ENCODE measurements at regions not wholly inside any gene's neighbourhood (a gene's known extent, or its start where the extent isn't known, plus 50 kb on each side); places are given as distances from the start of the nearest gene placed in this dataset.
"Not testable (repeated sequence)": the region's sequence is repeated elsewhere in the genome, so short reads cannot be mapped to it uniquely, and the experiment has no call there.

- DNase-seq, result no peak
These were observed 743.1 kb upstream of the B3GALT2 start for GRCh38 chr1:193929374-193930033.

DNA sequence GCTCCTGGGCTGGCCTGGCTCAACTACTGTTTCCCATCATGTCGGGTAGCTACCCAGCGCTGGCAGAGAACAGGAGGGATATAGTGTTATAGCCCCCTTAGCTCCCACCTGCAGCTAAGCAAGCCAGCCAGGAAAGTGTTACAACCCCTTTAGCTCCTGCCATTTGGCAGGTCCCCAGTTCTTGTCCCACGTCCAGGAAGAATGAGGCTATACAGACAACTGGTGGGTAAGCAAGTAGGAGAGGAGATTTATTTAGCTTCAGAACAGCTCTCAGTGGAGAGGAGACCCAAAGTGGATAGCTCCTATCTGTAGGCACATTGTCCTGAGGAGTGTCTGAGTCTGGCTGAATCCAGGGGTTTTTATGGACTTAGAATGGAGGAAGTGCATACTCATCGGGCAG lies 741.1 kb upstream of the B3GALT2 start:
- no peak for DNase-seq

GRCh38 chr1:193926956-193927355 lies 740.5 kb upstream of the B3GALT2 start:
- no peak for DNase-seq

- DNase-seq, result no peak
These were observed 733.4 kb upstream of the B3GALT2 start for GRCh38 chr1:193919827-193920226.

DNA sequence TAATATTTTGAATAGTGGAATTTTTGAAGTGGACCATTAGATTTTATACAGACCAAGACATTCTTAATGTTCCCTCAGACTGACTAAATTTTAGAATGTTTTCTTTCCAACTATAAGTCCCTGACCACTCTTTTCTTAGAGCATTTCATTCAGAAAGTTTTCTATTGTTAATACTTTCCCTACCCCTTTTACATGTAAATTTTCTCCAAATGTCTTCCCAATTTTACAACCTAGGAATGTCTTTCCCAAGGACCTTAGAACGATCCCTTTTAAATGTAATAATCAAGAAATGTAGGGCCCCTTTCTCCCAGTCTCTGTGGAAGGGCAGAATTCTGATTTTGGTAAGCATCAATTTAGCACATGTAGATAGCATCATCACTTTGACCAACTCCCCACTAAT lies 730.0 kb upstream of the B3GALT2 start:
- no peak for DNase-seq

DNA sequence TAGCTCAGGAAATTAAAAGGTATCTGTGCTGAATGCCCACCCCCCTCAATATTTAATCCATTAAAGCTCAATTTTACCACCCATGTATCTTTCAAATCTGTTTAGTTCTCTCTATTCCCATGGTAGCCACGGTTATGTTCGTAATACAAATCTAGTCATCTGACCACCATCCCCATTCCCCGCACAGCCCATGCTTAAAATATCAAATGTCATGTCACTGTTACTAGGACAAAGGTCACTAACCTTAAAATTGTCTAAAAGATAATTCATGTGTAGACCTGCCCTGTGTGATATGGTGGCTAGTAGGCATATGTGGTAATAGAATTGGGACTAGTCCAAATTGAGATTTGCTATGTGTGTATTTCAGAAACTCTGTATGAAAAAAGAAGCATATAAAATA lies 728.5 kb upstream of the B3GALT2 start:
- DNase-seq, result no peak

- DNase-seq, result no peak
These were observed 723.1 kb upstream of the B3GALT2 start for GRCh38 chr1:193909406-193910082.

GRCh38 chr1:193905288-193906085 lies 719.1 kb upstream of the B3GALT2 start:
- no peak for DNase-seq

DNA sequence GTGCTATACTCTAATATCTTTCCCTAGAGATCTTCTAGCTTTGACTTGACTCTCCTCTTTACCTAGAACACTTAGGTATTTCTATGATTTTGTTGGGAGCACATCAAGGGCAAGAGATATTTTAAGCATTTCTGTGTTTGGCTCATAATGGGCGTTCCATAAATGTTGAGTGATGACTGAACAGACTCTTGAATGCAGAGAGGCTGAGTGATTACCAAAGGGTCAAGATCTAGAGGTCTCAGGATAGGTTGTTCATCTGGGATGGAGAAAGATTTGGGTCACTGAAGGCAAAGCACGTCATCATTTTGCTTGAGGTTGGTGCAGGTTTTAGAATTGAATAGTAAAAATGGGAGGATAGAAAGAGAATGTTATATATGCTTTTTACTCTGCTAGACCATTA lies 705.4 kb upstream of the B3GALT2 start:
- no peak for DNase-seq

GRCh38 chr1:193890935-193891334 lies 704.5 kb upstream of the B3GALT2 start:
- DNase-seq, result no peak

GRCh38 chr1:193884848-193885558 lies 698.6 kb upstream of the B3GALT2 start:
- DNase-seq, result no peak

- DNase-seq, result not testable (repeated sequence)
These were observed 691.5 kb upstream of the B3GALT2 start for GRCh38 chr1:193877920-193878319.

- DNase-seq, result no peak
These were observed 682.0 kb upstream of the B3GALT2 start for GRCh38 chr1:193868425-193868824.

GRCh38 chr1:193856261-193856660 lies 669.8 kb upstream of the B3GALT2 start:
- no peak for DNase-seq

GRCh38 chr1:193850745-193851144 lies 664.3 kb upstream of the B3GALT2 start:
- DNase-seq, result no peak

DNA sequence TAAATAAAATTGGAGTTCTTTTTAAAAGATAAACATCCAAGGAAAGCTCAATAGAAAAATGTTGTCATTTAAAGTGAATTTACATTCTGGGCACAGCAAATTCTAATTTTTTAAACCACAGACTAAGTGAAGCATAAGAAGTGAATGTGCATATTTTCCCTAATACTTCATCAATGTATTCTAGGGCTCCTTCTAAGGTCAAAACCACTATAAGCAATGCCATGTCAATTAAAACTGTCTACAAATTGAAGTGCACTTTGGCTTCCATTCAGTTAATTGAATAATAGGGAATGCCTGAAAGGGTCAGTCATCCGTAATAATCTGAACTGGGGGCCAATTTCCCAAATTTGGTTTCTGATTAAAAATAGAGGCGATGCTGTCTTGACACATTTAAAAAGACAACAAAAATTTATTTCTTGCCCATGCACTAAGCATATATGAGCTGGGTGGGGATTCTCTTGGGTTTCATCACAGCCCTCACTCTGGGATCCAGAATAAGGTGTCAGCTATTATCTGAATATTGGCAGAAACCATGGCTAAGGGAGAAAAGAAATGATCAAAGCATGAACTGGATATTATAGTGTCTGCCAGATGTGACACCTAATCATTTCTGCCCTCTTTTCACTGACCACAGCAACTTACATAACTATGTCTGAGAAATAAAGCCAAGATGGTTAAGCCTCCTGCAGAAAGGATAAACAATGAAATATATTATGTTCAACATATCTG lies 660.6 kb upstream of the B3GALT2 start:
- no peak for DNase-seq

GRCh38 chr1:193846411-193846810 lies 660.0 kb upstream of the B3GALT2 start:
- no peak for DNase-seq

GRCh38 chr1:193841857-193842256 lies 655.4 kb upstream of the B3GALT2 start:
- DNase-seq, result no peak

DNA sequence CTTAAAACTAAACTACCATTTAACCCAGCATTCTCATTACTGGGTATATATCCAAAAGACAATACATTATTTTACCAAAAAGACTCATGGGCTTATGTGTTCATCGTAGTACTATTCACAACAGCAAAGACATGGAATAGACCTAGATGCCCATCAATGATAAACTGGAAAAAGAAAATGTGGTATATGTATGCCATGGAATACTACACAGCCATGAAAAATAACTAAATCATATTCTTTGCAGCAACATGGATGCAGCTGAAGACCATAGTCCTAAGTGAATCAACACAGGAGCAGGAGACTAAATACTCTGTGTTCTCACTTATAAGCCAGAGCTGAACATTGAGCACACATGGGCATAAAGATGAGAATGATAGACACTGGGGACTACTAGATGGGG lies 645.1 kb upstream of the B3GALT2 start:
- DNase-seq, result no peak

GRCh38 chr1:193827516-193827915 lies 641.1 kb upstream of the B3GALT2 start:
- DNase-seq, result no peak

DNA sequence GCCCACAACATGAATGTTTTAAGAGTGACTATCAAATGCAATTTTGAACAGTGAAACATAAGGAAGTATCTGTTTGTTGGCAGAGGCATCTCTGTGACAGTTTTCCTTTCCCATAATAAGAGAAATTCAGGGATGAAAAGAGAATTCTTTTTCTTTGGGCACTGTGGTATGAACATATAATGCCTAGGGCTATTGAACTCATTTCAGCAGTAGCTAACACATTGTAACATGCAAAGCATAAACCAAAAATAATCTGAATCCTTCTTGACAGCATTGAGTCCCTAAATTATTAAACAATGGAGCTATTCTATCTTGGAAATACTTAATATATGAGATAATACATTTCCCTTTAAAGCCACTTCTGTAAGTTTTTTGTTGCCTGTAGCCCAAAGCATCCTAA lies 633.0 kb upstream of the B3GALT2 start:
- no peak for DNase-seq

DNA sequence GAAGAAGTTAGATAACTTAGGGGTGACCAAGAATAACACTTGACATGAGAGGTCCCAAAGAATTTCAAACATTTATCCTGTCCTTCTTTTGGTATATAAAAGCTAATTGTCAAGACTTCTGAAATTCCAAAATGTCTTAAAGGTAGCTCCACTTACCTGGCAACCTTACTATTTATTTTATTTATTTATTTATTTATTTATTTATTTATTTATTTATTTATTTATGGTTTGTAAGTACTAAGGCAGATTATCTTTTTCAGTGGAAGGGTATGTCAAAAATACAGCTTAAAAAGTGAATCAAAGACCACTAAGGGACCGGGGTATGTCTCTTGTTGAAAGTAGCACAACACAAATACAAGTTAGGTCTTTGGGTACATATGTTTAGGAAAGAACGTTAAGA lies 620.8 kb upstream of the B3GALT2 start:
- no peak for DNase-seq
